WI38 (cell line): ENCODE measurements at regions not wholly inside any gene's neighbourhood (a gene's known extent, or its start where the extent isn't known, plus 50 kb on each side); places are given as distances from the start of the nearest gene placed in this dataset.

ENCODE experiments used
- H3K4me3 ChIP-seq: 2 replicates; pipeline ENCODE4 v1.5.1; 2011; ENCODE audit warnings: low read depth, mild to moderate bottlenecking, control low read depth, low read length
- CTCF ChIP-seq: IDR thresholded peaks from 2 replicates; pipeline ENCODE4 v1.5.1; 2012; ENCODE audit warnings: low read depth, mild to moderate bottlenecking, control low read depth, low read length

GRCh38 chr1:81387446-81387845 lies 413.3 kb upstream of the ADGRL2 start:
- no peak for TF ChIP-seq CTCF
- no peak overlapping the region for H3K4me3 ChIP-seq

DNA sequence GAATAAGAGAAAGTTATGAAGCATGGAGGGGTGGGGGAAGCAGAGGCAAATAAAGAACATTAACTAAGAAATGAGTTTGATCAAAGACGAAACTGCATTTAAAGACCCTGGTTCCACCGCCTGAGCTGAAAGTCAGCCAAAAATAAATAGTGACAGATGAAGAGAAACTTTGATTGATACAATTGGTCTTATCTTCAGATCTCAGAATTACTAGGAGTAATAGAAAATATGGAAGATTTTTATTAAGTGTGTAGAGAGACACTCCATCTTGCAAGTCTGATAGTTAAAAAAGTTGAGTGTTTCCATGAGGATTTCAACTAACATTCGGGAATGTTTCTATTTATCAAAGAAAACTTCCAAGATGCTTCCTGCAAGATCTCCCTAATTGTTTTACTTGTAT lies 418.2 kb upstream of the ADGRL2 start:
- no peak overlapping the region for H3K4me3 ChIP-seq
- TF ChIP-seq CTCF = no peak

- H3K4me3 ChIP-seq = no peak overlapping the region
- no peak for TF ChIP-seq CTCF
Measured at GRCh38 chr1:81381881-81382280, 418.9 kb upstream of the ADGRL2 start.

DNA sequence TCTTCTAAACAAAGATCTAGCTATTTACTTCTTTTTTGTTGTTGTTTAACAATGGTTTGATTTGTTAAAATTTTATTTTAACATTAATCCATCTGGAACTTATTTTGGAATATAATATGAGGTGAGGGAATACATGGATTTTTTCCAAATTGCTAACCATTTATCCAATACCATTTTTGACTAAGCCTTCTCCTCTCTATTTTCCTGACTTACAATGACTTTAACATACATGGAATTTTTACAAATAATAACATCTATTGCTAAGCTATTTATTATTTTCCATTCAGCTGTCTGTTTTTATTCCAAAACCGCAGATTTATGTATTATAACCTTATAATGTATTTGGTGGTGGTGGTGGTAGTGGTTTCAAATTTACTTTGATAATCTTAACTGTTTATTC lies 420.3 kb upstream of the ADGRL2 start:
- TF ChIP-seq CTCF = no peak
- H3K4me3 ChIP-seq = no peak overlapping the region

GRCh38 chr1:81379430-81379829 lies 421.3 kb upstream of the ADGRL2 start:
- TF ChIP-seq CTCF = no peak

DNA sequence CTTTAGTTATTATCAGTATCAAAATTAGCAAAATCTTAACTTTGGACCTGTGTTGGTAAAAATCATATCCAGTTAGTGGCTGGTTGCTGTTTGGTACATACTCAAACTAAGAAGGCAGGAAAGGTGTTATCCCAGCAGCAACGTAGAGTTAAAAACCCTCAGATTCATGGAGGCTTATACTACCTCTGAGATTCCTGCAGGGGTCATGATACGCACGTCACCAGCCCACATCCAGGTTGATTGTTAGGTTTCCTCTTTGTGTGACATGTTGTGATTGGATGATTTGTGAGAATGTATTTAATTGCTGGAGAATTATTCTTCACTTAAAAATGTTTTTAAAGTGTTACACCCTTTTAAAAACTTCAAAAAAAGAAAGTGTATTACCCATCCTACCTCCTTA lies 423.3 kb upstream of the ADGRL2 start:
- TF ChIP-seq CTCF = no peak
- H3K4me3 ChIP-seq = no peak overlapping the region

More at GRCh38 chr1:81379430-81379829, 421.3 kb upstream of the ADGRL2 start:
- H3K4me3 ChIP-seq = no peak overlapping the region

GRCh38 chr1:81375884-81376548 lies 424.7 kb upstream of the ADGRL2 start:
- no peak overlapping the region for H3K4me3 ChIP-seq
- TF ChIP-seq CTCF = no peak
